Fibroblast of lung (primary cell): ENCODE measurements at regions not wholly inside any gene's neighbourhood (a gene's known extent, or its start where the extent isn't known, plus 50 kb on each side); places are given as distances from the start of the nearest gene placed in this dataset.

Experiments
- EZH2 ChIP-seq: IDR thresholded peaks from 2 replicates; pipeline ENCODE4 v1.5.1; 2012; ENCODE audit warnings: low read length, control low read depth, mild to moderate bottlenecking; ENCODE audit errors: missing control alignments
- TF ChIP-seq, protein P1 (sequence below), 2 donors: IDR thresholded peaks in 1 of 2; conservative IDR thresholded peaks in 1 of 2; 1 replicate in 1 of 2; 2 replicates in 1 of 2; pipeline ENCODE4 v1.5.1; 2011 to 2012; ENCODE audit warnings: low read length in 2 of 2, control low read depth in 1 of 2, inconsistent platforms in 1 of 2, low read depth in 1 of 2, mild to moderate bottlenecking in 1 of 2

DNA sequence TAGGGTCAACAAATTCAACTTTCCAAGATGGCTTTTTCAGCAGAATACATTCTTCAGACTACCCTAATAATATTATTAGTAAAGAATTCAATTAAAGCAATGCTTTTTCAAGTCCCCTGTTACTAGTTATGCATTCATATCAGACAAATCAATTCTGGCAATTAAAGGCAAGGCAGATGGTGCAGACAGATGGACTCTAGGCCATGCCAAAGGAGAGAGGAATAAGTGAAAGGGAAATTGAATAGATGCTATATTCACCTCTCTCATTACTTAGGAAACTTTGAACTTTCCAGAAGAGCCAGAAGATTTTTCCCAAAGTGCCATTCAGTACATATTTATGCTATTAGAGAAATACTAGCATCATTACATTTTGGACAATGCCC is 487.7 kb upstream of the RASGRP1 start:
- TF ChIP-seq, protein P1, sequence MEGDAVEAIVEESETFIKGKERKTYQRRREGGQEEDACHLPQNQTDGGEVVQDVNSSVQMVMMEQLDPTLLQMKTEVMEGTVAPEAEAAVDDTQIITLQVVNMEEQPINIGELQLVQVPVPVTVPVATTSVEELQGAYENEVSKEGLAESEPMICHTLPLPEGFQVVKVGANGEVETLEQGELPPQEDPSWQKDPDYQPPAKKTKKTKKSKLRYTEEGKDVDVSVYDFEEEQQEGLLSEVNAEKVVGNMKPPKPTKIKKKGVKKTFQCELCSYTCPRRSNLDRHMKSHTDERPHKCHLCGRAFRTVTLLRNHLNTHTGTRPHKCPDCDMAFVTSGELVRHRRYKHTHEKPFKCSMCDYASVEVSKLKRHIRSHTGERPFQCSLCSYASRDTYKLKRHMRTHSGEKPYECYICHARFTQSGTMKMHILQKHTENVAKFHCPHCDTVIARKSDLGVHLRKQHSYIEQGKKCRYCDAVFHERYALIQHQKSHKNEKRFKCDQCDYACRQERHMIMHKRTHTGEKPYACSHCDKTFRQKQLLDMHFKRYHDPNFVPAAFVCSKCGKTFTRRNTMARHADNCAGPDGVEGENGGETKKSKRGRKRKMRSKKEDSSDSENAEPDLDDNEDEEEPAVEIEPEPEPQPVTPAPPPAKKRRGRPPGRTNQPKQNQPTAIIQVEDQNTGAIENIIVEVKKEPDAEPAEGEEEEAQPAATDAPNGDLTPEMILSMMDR (conservative IDR thresholded peaks at IDR 0.05 in 1 of 2, IDR thresholded peaks at IDR 0.05 in 1 of 2; ENCODE audit: low read depth in 1 of 2, low read length in 2 of 2): no peak
- TF ChIP-seq EZH2: no peak
